ENCODE measurements at regions not wholly inside any gene's neighbourhood (a gene's known extent, or its start where the extent isn't known, plus 50 kb on each side); places are given as distances from the start of the nearest gene placed in this dataset.

DNA sequence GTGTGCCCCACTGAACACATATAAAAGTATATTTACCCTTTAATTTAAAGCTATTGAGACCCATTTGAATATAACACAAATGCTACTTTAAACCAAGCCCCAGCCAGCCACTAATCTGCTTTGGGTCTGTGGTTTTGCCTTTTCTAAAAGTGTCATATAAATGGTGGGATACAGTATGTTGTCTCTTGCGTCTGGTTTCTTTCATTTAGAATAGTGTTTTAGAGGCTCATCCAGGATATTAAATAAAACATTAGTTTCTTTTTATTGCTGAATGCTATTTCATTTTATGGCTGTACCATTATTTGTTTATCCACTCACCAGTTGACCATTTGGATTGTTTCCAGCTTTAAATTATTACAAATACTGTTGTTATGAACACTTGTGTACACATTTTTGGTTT lies 290.5 kb upstream of the SORL1-AS1 start:
- Histone ChIP-seq H3K27ac (ENCODE audit: low read length) (no peak overlapping the region), H3K4me2 (ENCODE audit: low read depth, low read length) (no peak overlapping the region), H3K79me2 (ENCODE audit: low read length) (no peaks in the 10 kb centered on the region), H3K27me3 (replicated peaks; ENCODE audit: insufficient read depth, low read length) (no peaks in the 10 kb centered on the region), H3K9me2 (replicated peaks; ENCODE audit: insufficient read depth, low read length) (no peaks in the 10 kb centered on the region), H3K4me1 (ENCODE audit: low read length) (no peaks in the 10 kb centered on the region), H3K9ac (ENCODE audit: low read length) (no peak overlapping the region), H3K36me3 (replicated peaks; ENCODE audit: insufficient read depth, low read length) (no peaks in the 10 kb centered on the region), H4K20me1 (ENCODE audit: insufficient read depth, low read length) (no peaks in the 10 kb centered on the region), H3F3A (ENCODE audit: insufficient read depth, low read length) (no peaks in the 10 kb centered on the region), H3K4me3 (ENCODE audit: low read length) (no peak overlapping the region), H3K9me3 (replicated peaks; ENCODE audit: insufficient read depth, low read length) (no peaks in the 10 kb centered on the region), H2AFZ (ENCODE audit: low read length) (no peak overlapping the region)
- TF ChIP-seq EZH2phosphoT487 (IDR thresholded peaks at IDR 0.05; ENCODE audit: low read length): no peak
- TF ChIP-seq EZH2 (optimal IDR thresholded peaks at IDR 0.05; ENCODE audit: low read depth, low read length): no peak
- TF ChIP-seq, protein P1, sequence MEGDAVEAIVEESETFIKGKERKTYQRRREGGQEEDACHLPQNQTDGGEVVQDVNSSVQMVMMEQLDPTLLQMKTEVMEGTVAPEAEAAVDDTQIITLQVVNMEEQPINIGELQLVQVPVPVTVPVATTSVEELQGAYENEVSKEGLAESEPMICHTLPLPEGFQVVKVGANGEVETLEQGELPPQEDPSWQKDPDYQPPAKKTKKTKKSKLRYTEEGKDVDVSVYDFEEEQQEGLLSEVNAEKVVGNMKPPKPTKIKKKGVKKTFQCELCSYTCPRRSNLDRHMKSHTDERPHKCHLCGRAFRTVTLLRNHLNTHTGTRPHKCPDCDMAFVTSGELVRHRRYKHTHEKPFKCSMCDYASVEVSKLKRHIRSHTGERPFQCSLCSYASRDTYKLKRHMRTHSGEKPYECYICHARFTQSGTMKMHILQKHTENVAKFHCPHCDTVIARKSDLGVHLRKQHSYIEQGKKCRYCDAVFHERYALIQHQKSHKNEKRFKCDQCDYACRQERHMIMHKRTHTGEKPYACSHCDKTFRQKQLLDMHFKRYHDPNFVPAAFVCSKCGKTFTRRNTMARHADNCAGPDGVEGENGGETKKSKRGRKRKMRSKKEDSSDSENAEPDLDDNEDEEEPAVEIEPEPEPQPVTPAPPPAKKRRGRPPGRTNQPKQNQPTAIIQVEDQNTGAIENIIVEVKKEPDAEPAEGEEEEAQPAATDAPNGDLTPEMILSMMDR (IDR thresholded peaks at IDR 0.05; ENCODE audit: low read length): no peak
- DNase-seq: no peak

DNA sequence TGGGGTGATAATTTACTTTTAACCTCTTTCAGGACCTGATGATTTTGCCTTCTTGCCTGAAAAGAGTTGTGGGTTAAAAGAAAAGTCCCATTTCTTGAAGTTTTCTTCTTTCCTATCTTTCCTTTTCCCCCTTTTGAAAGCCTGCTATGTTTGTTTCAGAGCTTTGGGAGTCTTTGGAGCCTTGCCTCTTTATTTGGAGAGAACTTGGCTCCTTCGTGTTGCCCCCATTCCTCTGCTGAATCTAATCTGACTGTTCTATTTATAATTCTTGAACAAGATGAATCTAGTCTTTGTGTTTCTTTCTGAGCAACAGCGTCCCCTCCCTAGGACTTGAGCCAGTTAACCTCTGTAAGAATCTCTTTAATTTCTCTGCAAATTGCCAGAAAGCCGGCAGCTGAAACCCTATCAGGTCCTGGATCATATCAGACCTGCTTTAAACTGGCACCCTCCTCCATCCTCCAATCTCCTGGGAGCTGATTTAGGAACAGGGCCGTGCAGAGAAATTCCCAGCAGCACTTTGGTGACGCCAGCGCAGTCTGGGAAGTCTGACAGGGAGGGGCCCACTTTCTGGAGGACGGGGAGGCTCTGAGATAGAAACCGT lies 289.1 kb upstream of the SORL1-AS1 start:
- Histone ChIP-seq H3K27ac (ENCODE audit: low read length) (no peak overlapping the region), H3K27me3 (replicated peaks; ENCODE audit: insufficient read depth, low read length) (no peaks in the 10 kb centered on the region), H3K79me2 (ENCODE audit: low read length) (no peaks in the 10 kb centered on the region), H3K4me3 (ENCODE audit: low read length) (no peak overlapping the region), H3K4me2 (ENCODE audit: low read depth, low read length) (no peak overlapping the region), H3K4me1 (ENCODE audit: low read length) (no peaks in the 10 kb centered on the region), H2AFZ (ENCODE audit: low read length) (no peak overlapping the region), H4K20me1 (ENCODE audit: insufficient read depth, low read length) (no peaks in the 10 kb centered on the region), H3K36me3 (replicated peaks; ENCODE audit: insufficient read depth, low read length) (no peaks in the 10 kb centered on the region), H3F3A (ENCODE audit: insufficient read depth, low read length) (no peaks in the 10 kb centered on the region), H3K9me2 (replicated peaks; ENCODE audit: insufficient read depth, low read length) (no peaks in the 10 kb centered on the region), H3K9me3 (replicated peaks; ENCODE audit: insufficient read depth, low read length) (no peaks in the 10 kb centered on the region), H3K9ac (ENCODE audit: low read length) (no peak overlapping the region)
- TF ChIP-seq EZH2phosphoT487 (IDR thresholded peaks at IDR 0.05; ENCODE audit: low read length): no peak
- TF ChIP-seq, protein P1 (IDR thresholded peaks at IDR 0.05; ENCODE audit: low read length): no peak
- TF ChIP-seq EZH2 (optimal IDR thresholded peaks at IDR 0.05; ENCODE audit: low read depth, low read length): no peak
- DNase-seq: no peak

DNA sequence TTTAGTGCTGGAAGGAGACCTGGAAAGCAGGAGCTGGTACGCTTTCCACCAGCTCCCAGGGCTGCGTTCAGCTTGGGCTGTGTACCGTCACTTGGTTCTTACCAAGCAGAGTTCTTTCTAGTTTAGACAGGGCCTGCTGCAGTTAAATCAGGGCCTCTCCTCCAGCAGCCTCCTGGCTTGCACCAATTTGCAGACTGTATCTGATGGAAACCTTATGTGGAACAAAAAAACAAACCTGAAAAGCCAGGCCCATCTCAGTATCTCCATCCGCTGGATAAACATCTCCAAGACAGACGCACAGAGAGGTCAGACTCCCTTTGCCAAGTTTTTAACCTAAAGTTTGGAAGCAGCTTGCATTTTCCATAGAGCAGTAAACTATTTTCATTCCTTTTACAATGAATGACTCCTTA lies 288.6 kb upstream of the SORL1-AS1 start:
- Histone ChIP-seq H3K9me3 (replicated peaks; ENCODE audit: insufficient read depth, low read length) (no peaks in the 10 kb centered on the region), H3K36me3 (replicated peaks; ENCODE audit: insufficient read depth, low read length) (no peaks in the 10 kb centered on the region), H3K79me2 (ENCODE audit: low read length) (no peaks in the 10 kb centered on the region), H2AFZ (ENCODE audit: low read length) (no peak overlapping the region), H3K4me2 (ENCODE audit: low read depth, low read length) (no peak overlapping the region), H3K9me2 (replicated peaks; ENCODE audit: insufficient read depth, low read length) (no peaks in the 10 kb centered on the region), H3F3A (ENCODE audit: insufficient read depth, low read length) (no peaks in the 10 kb centered on the region), H4K20me1 (ENCODE audit: insufficient read depth, low read length) (no peaks in the 10 kb centered on the region), H3K27ac (ENCODE audit: low read length) (no peak overlapping the region), H3K9ac (ENCODE audit: low read length) (no peak overlapping the region), H3K27me3 (replicated peaks; ENCODE audit: insufficient read depth, low read length) (no peaks in the 10 kb centered on the region), H3K4me3 (ENCODE audit: low read length) (no peak overlapping the region), H3K4me1 (ENCODE audit: low read length) (no peaks in the 10 kb centered on the region)
- TF ChIP-seq EZH2phosphoT487 (IDR thresholded peaks at IDR 0.05; ENCODE audit: low read length): no peak
- no peak for DNase-seq

DNA sequence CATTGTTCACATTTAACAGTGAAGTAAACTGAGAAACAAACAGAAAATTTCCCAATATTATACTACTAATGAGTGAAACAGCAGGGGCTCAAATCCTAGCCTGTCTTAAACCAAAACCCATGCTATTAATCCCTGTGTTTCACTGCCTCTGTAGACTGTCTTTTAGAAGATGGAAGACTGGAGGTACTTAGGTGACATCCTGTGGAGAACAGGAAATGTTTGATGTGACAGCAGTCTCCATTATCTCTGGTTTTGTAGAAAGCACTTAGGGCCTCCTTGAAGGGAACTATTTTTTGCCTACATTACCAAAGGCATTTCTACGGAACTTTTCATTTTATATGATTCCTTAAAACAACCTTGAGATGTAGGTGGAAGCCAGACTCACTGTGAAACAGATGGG lies 288.1 kb upstream of the SORL1-AS1 start:
- no peaks in the 10 kb centered on the region for H3K27me3 ChIP-seq (replicated peaks; ENCODE audit: insufficient read depth, low read length)
- H3K4me1 ChIP-seq (ENCODE audit: low read length): no peaks in the 10 kb centered on the region
- no peak overlapping the region for H3K9ac ChIP-seq (ENCODE audit: low read length)
- no peak overlapping the region for H3K4me2 ChIP-seq (ENCODE audit: low read depth, low read length)
- no peaks in the 10 kb centered on the region for H3F3A ChIP-seq (ENCODE audit: insufficient read depth, low read length)
- TF ChIP-seq, protein P1 (IDR thresholded peaks at IDR 0.05; ENCODE audit: low read length): no peak
- TF ChIP-seq EZH2phosphoT487 (IDR thresholded peaks at IDR 0.05; ENCODE audit: low read length): no peak
- no peak for TF ChIP-seq EZH2 (optimal IDR thresholded peaks at IDR 0.05; ENCODE audit: low read depth, low read length)
- H3K79me2 ChIP-seq (ENCODE audit: low read length): no peaks in the 10 kb centered on the region
- no peaks in the 10 kb centered on the region for H4K20me1 ChIP-seq (ENCODE audit: insufficient read depth, low read length)
- no peaks in the 10 kb centered on the region for H3K36me3 ChIP-seq (replicated peaks; ENCODE audit: insufficient read depth, low read length)
- H3K9me3 ChIP-seq (replicated peaks; ENCODE audit: insufficient read depth, low read length): no peaks in the 10 kb centered on the region
- no peak overlapping the region for H2AFZ ChIP-seq (ENCODE audit: low read length)
- DNase-seq: no peak
- no peaks in the 10 kb centered on the region for H3K9me2 ChIP-seq (replicated peaks; ENCODE audit: insufficient read depth, low read length)
- no peak overlapping the region for H3K4me3 ChIP-seq (ENCODE audit: low read length)
- H3K27ac ChIP-seq (ENCODE audit: low read length): no peak overlapping the region
